Upper lobe of left lung (tissue), 4 donors: ENCODE measurements at regions not wholly inside any gene's neighbourhood (a gene's known extent, or its start where the extent isn't known, plus 50 kb on each side); places are given as distances from the start of the nearest gene placed in this dataset.
"Not testable (repeated sequence)": the region's sequence is repeated elsewhere in the genome, so short reads cannot be mapped to it uniquely, and the experiment has no call there.

Source experiments
- POLR2A ChIP-seq, 4 donors: fragments of 450-650 bp; IDR thresholded peaks; one replicate each; pipeline ENCODE4 v1.5.1; 2016 to 2017; ENCODE audit warnings: antibody characterized with exemption in 4 of 4, mild to moderate bottlenecking in 2 of 4
- POLR2AphosphoS5 ChIP-seq, 2 donors: sonication (generic); formaldehyde crosslinking; IDR thresholded peaks; one replicate each; pipeline ENCODE4 v1.5.1; 2017; ENCODE audit warnings: antibody characterized with exemption in 2 of 2
- TF ChIP-seq, protein P1 (sequence below), 6 experiments: fragments of 450-650 bp in 4 of 6; fragments of 200-600 bp in 2 of 6; sonication (generic) in 2 of 6; IDR thresholded peaks; one replicate each; pipeline ENCODE4 v1.5.1; 2016 to 2019; ENCODE audit warnings: antibody characterized with exemption in 6 of 6

- TF ChIP-seq POLR2A, POLR2AphosphoS5 (IDR thresholded peaks at IDR 0.05): not testable (repeated sequence)
- TF ChIP-seq, protein P1, sequence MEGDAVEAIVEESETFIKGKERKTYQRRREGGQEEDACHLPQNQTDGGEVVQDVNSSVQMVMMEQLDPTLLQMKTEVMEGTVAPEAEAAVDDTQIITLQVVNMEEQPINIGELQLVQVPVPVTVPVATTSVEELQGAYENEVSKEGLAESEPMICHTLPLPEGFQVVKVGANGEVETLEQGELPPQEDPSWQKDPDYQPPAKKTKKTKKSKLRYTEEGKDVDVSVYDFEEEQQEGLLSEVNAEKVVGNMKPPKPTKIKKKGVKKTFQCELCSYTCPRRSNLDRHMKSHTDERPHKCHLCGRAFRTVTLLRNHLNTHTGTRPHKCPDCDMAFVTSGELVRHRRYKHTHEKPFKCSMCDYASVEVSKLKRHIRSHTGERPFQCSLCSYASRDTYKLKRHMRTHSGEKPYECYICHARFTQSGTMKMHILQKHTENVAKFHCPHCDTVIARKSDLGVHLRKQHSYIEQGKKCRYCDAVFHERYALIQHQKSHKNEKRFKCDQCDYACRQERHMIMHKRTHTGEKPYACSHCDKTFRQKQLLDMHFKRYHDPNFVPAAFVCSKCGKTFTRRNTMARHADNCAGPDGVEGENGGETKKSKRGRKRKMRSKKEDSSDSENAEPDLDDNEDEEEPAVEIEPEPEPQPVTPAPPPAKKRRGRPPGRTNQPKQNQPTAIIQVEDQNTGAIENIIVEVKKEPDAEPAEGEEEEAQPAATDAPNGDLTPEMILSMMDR (IDR thresholded peaks at IDR 0.05): not testable (repeated sequence)
Measured at GRCh38 chr18:59969477-59970028, 69.8 kb downstream of the PMAIP1 start.
